M059J (cell line): ENCODE measurements at regions not wholly inside any gene's neighbourhood (a gene's known extent, or its start where the extent isn't known, plus 50 kb on each side); places are given as distances from the start of the nearest gene placed in this dataset.
"Not testable (repeated sequence)": the region's sequence is repeated elsewhere in the genome, so short reads cannot be mapped to it uniquely, and the experiment has no call there.

ENCODE experiments used
- DNase-seq: peaks from one replicate; pipeline ENCODE4 v3.0.0-alpha.2; 2012; ENCODE audit warnings: low read depth

DNA sequence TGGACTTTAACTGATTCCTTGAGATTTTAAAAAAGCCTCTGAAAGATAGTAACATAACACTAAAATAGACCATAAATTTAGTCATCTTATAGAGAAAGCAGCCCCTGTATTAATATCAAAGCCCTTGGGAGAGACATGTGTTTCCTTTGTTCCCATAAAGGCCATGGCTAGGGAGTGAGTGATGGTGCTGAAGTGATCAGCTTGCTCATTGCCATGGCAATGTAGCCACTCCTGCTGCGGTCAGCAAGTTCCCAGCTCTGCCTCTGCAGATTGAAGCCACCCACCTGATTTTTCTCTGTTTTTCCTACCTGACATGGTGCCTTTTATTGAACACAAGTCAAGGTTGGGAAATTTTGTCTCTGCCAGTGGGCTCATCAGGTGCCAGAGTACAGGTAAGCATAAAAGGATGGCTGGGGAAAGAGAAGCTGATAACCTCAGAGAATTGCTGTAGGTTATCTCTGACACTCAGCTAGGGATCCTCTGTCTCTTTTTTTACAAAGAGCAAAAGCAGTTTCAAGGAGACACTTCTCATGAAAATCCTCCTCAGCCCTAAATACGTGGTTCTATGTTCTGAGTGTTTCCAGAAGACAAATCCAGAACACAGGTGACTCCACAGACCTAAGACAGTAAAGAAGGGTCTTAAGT, 296.3 kb upstream of the NMUR2 start:
- DNase-seq: no peak

- DNase-seq: no peak
These were observed 299.2 kb upstream of the NMUR2 start for GRCh38 chr5:152704286-152704685.

DNA sequence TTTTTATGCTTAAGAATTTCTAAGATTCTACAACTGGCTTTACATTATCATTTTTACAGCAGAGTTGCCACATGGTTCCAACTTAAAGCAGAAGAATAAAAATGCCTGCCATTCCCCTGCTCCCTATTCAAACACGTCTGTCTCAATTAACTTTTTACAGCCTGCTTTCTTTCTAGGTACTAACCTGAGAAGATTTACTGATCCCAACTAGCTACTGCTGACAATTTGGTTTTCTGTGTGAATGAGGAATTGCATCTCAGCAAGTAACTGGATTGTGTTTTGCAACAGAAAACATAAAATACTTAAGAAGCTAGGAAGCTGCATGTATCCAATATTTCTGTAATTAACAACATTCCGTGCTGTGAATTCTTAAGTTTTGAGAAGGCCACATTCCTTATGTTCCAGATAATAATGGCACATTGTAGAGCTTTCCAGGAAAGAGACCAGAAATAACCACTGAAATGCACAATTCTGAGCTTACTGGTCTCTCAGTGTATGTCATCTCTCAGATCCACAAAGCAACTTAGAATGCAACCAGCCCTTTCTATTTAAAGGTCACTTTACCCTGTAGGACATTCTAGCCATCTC, 306.8 kb upstream of the NMUR2 start:
- DNase-seq: no peak

DNA sequence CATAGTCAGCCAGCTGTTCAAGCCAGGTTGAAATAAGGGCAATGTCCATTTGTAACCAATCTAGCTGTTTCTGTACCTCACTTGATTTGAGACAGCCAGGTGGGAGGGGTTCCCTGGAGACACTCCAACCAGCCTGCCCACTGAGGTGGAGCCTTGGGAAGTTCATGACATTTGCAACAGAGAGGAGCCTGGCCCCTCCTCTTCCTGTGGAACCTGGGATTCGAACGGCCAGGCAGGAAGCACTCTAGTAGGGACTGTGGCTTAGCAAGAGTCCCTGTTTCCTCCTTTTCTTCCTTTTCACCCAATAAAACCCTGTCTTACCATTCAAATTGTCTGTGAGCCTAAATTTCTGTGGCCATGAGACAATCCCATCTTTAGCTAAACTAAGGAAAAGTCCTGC, 312.3 kb upstream of the NMUR2 start:
- DNase-seq: no peak

DNA sequence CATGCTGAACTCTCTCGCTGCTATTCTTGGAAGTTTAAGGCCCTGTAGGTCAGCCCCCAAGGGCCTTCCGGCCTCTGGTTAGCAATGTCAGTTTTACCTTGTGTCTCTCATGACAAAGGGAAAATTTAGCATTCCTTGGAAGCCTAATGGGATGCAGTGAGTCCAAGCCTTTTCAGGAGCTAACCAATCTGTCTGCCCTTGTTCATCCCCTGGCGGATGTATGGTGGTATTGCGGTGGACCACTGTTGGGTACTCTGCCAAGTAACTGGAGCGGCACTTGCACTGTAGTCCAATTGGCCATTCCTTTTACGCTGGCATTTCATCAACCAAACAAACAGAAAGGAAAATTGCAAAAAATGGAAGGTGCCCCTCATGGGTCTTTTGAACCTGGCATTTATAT, 318.4 kb upstream of the NMUR2 start:
- DNase-seq: no peak

DNA sequence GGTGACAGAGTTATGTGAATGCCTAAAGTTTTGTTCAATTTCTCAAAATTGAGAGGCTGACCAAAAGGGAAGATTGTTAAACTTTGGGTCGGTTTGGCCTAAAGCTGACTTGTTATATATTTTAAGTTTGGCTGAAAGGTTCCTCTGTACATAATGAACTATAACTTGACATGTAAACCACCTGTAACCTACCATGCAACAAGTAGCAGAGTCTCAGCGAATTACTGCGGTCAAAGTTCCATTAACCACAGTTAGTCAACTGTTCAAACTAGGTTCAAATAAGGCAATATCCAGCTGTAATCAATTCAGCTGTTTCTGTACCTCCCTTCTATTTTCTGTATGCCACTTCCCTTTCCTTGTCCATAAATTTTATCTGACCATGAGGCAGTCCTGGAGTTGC, 325.1 kb upstream of the NMUR2 start:
- no peak for DNase-seq

DNA sequence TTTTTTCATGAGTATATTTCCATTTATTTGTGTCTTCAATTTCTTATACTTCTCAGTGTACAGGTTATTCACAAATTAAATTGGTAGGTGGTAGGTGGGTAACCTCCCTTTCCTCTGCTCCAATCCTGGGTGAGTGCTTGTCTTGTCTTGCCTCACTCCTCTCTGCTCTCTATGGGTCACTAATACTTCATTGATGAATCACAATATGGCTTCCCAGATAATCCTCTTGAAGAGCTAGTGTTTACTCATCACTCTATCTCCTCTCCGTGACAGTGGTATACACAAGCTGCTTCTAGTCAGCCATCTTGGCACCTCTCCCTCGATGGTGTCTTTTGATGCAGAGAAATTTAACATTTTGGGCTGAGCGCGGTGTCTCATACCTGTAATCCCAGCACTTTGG, 331.8 kb upstream of the NMUR2 start:
- DNase-seq: peak; percentile 4

DNA sequence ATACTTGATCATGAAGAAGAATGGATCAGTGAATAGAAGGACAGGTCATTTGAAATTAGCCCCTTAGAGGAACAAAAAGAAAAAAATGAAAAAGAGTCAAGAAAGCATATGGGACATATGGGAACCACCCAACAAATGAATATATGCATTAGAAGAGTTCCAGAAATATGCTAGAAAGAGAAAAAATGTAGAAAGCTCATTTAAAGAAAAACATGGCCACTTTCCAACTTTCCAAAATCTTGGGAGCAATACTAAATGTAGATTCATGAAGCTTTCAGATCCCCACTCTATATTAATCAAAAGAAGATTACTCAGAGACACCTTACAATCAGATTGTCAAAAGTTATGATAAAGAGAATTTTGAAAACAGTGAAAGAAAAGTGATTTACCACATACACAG, 334.8 kb upstream of the NMUR2 start:
- DNase-seq: no peak

GRCh38 chr5:152741126-152741525, 336.0 kb upstream of the NMUR2 start:
- not testable (repeated sequence) for DNase-seq

GRCh38 chr5:152787709-152788217, 382.7 kb upstream of the NMUR2 start:
- DNase-seq: not testable (repeated sequence)

- no peak for DNase-seq
These were observed 396.8 kb upstream of the NMUR2 start for GRCh38 chr5:152801886-152802285.

GRCh38 chr5:152804179-152804578, 399.1 kb upstream of the NMUR2 start:
- no peak for DNase-seq

DNA sequence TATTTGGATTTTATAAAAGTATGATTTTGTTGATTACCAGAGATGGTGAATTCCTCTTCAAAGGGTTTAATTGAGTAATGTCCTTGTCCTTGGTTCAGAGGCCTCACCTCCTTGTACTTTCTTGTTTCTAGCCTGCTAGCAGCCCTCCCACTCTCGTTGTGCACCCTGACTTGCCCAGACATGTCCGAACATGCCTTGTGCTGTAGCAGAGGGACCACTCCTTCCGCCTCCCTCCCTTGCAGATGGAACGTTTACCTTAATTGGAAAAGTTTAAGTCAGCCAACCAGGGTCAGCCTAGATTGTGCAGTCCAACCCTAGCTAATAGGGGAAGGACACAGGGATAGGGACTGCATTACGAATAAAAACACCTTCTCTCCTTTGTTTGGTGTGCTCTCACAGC, 406.9 kb upstream of the NMUR2 start:
- DNase-seq: no peak

DNA sequence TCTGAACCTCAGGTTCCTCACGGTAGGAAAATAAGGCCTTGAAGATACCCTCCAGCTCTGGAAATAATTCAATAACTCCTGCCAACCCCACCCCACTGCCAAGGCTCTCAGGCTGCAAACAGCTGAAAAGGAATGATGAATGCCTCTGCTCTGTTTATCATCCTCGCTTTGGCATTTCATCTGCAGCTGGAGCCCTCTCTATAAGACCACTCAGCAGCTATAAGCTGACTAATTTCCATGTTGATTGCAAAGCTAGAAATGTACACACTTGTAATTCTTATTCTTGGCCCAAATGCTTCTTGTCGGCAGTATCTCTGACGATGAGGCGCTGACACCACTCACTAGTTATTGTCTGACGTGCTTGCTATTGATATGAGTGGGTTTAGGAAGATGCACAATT, 408.4 kb upstream of the NMUR2 start:
- DNase-seq: no peak

- DNase-seq: no peak
These were observed 414.8 kb upstream of the NMUR2 start for GRCh38 chr5:152819891-152820290.

GRCh38 chr5:152824316-152824715, 419.2 kb upstream of the NMUR2 start:
- DNase-seq: no peak

DNA sequence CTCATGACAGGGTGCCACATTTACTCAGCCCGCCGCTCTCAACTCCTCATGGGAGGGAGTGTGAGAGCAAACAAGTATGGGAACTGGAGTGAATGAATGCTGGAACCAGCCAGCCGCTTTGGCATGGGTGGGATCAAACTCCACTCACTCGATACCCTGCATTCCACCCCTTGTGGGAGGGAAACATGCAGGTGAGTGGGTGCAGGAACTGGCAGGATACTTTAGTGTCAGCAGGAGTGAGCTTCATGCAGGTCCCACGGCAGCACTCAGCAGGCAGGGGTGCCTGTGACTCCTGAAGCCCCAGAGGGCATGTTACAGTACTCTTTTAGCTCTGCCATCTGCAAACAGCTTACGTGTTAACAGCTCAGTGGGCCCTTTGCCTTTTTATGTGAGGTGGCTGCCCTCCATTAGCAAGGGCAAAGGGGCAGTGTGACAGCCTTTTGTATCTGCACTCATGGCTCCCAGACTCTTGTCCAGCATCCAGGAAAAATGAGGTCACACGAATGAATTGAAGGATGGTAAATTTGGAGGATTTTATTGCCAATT, 433.2 kb upstream of the NMUR2 start:
- DNase-seq: no peak

DNA sequence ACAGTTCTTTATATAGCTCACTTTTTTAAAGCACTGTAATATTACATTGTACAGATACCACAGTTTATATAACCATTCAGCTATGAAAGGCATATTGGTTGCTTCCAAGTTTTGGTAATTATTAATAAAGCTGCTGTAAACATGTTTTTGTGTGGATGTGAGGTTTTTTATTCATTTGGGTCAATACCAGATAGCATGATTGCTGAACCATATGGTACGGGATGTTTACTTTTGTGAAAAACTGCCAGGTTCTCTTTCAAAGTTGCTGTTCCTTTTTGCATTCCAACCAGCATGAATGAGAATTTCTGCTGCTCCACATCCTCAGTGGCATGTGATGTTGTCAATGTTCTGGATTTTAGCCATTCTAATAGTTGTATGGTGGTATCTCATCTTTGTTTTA, 439.6 kb upstream of the NMUR2 start:
- no peak for DNase-seq

GRCh38 chr5:152853361-152853760, 448.3 kb upstream of the NMUR2 start:
- no peak for DNase-seq

DNA sequence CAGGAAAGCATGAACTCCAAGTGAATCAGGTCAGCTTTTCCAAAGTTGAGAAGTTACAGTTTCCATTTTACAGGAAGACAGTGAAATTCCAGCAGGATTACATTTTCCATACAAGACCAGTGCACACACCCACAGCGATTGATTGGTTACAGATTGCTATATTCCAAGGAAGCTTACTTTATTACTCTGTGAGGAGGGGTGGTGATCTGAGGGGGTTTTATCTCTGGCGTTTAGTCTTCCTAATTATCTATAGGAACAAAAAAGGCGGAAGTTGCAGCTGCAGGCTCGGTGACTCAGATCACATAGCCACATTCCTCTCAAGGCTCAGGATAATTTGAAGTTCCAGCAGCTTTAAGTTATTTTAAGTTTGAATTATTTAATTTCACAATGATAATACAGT, 450.4 kb upstream of the NMUR2 start:
- DNase-seq: no peak

DNA sequence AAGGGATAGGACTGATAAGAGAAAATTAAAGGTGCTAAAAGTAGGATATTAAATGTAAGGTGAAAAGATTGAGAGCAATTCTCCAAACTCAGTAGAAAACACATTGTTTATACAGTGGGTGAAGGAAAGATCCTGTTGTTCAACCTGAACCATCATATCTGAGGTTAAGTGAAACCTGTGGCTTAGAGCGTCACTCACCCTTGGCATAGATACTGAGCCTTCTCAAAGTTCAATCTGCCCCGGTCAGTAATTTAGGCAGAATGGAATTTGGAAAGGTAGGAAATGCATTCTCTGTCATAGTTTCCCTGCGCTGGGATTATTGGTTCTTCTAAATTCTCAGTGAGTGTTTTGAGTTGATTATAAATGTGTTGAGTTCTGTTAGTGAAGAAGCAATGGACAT, 456.2 kb upstream of the NMUR2 start:
- no peak for DNase-seq

GRCh38 chr5:152864447-152864846, 459.4 kb upstream of the NMUR2 start:
- DNase-seq: no peak

DNA sequence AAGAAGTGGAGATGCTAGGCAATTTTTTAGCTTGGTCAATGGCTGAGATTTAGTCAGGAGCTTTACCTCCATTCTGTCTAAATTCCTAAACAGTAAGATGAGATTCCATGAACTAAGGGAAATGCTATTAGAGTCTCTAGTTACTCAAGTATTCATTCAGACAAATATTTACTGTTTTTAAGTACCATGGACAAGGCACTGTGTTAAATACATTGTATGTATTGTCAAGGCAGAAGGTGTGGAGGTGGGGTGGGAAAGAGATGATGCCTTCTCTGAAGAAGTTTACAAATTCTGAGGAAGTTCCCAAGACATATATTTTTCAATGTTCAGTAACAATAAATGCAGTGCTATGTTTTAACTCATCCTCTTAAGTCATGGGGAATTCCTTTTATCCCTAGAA, 459.9 kb upstream of the NMUR2 start:
- no peak for DNase-seq

DNA sequence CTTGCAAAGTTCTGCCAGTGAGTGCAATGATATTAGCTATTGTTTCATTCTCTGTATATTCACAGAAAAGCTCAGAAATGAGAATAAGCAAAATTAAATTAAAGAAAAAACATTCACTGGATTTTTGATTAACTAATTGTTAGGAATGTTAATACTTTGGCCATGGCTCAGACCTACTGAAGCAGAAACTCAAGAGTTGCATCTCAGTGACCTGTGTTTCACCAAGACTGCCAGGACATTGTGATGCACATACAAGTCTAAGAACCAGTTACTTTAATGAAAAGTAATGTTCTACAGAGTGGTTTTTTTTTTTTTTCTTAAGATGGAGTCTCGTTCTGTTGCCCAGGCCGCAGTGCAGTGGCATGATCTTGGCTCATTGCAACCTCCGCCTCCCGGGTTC, 464.9 kb upstream of the NMUR2 start:
- no peak for DNase-seq
